Common myeloid progenitor, CD34-positive (primary cell): ENCODE measurements at regions not wholly inside any gene's neighbourhood (a gene's known extent, or its start where the extent isn't known, plus 50 kb on each side); places are given as distances from the start of the nearest gene placed in this dataset.
"Not testable (repeated sequence)": the region's sequence is repeated elsewhere in the genome, so short reads cannot be mapped to it uniquely, and the experiment has no call there.

Source experiments
- CTCF ChIA-PET: fragments of 350-600 bp; sonication (Branson Sonifier 250); formaldehyde crosslinking; loops from one replicate; lab custom pipeline; 2021; ENCODE audit warnings: antibody characterized with exemption; lab: Charles Lee
- POLR2A ChIA-PET: fragments of 350-600 bp; sonication (Branson Sonifier 250); formaldehyde crosslinking; loops from one replicate; lab custom pipeline; 2021; ENCODE audit warnings: antibody characterized with exemption; lab: Charles Lee
- DNase-seq, 3 donors: peaks; one replicate each; pipeline versions ENCODE4 v3.0.0 to v3.0.0-alpha.2; 2013
- H3K27ac ChIP-seq, 2 experiments: 1 replicate in 1 of 2; 2 replicates in 1 of 2; pipeline ENCODE4 v1.7.0; 2013; ENCODE audit warnings: inconsistent platforms in 2 of 2, low read length in 2 of 2, mild to moderate bottlenecking in 2 of 2, low read depth in 1 of 2, moderate library complexity in 1 of 2; ENCODE audit not compliant: severe bottlenecking in 2 of 2, insufficient read depth in 1 of 2, poor library complexity in 1 of 2
- H3K27me3 ChIP-seq, 5 experiments: replicated peaks in 2 of 5; 1 replicate in 3 of 5; 2 replicates in 2 of 5; pipeline versions ENCODE4 v1.6.1 to v1.7.0; 2013; ENCODE audit warnings: low read length in 4 of 5, mild to moderate bottlenecking in 2 of 5, moderate library complexity in 2 of 5, inconsistent platforms in 1 of 5; ENCODE audit not compliant: insufficient read depth in 5 of 5, control insufficient read depth in 4 of 5
- H3K36me3 ChIP-seq, 4 experiments: 1 replicate in 2 of 4; 2 replicates in 2 of 4; pipeline versions ENCODE4 v1.6.1 to v1.7.0; 2013; ENCODE audit warnings: low read length in 3 of 4, control low read depth in 1 of 4, mild to moderate bottlenecking in 1 of 4; ENCODE audit not compliant: control insufficient read depth in 4 of 4, insufficient read depth in 4 of 4
- H3K4me1 ChIP-seq, 4 experiments: 1 replicate in 3 of 4; 2 replicates in 1 of 4; pipeline versions ENCODE4 v1.6.1 to v1.7.1; 2013; ENCODE audit warnings: low read length in 3 of 4, mild to moderate bottlenecking in 3 of 4, control low read depth in 1 of 4, inconsistent platforms in 1 of 4, moderate library complexity in 1 of 4; ENCODE audit not compliant: control insufficient read depth in 4 of 4, insufficient read depth in 4 of 4; ENCODE audit errors: control extremely low read depth in 1 of 4
- H3K4me3 ChIP-seq, 7 experiments: 1 replicate in 4 of 7; 2 replicates in 3 of 7; pipeline versions ENCODE4 v1.5.1 to v1.7.0; 2013; ENCODE audit warnings: mild to moderate bottlenecking in 7 of 7, low read length in 6 of 7, moderate library complexity in 6 of 7, inconsistent platforms in 2 of 7, low read depth in 2 of 7, control low read depth in 1 of 7; ENCODE audit not compliant: insufficient read depth in 4 of 7, control insufficient read depth in 1 of 7; ENCODE audit errors: extremely low read depth in 1 of 7
- H3K9me3 ChIP-seq, 5 experiments: 1 replicate in 4 of 5; 2 replicates in 1 of 5; pipeline versions ENCODE4 v1.6.1 to v1.7.1; 2013; ENCODE audit warnings: low read length in 4 of 5, mild to moderate bottlenecking in 2 of 5, inconsistent platforms in 1 of 5, low read depth in 1 of 5, moderate library complexity in 1 of 5; ENCODE audit not compliant: control insufficient read depth in 4 of 5, insufficient read depth in 2 of 5; ENCODE audit errors: control extremely low read depth in 1 of 5
- WGBS: methylation state at CpG from one replicate; pipeline ENCODE4 v1.1.5; 2013; ENCODE audit not compliant: insufficient coverage; 5-methylcytosine and 5-hydroxymethylcytosine counted together

DNA sequence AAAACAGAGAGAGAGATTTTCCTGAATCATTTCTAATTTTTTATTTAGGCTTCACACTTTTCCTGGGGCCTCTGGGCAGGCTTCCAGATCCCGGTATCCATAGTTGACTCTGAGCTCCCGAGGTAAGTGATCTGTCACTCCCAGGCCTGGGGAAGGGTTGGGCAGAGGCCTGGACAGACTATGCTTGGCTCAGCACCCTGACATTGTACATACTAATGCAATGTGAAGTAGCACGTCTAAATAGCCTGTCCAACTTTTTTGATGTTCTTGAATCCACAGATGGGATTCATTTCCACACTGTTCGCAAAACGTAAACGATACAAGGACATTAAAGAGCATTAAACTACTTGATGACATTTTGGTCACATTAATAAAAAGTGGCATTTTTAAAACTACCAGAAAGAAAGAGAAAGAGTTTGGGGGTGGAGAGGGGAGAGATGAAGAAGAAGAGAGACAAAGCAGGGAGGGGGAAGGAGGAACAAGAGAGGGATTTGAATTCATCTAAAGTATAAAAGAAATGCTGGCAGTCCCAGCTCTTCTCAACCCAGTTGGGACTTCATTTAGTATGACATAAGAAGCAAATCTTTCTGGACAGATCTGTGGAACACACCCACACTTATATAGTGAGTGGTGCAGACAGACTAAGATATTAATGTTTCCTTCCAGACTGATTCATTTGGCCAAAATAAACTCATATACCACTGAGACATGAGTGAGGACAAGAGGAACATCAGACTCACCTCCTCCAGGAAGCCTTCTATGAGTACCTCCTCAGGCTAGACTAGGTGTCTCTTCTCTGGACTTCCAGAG is 514.2 kb downstream of the SOX6 start:
- Histone ChIP-seq H3K4me3 (no peak overlapping the region), H3K27me3 (peaks cover 0 to 6% (median 0%) of the 10 kb centered on the region in 5 experiments), H3K9me3 (no peaks in the 10 kb centered on the region), H3K27ac (no peak overlapping the region), H3K4me1 (peaks cover 0 to 8% (median 0%) of the 10 kb centered on the region in 4 experiments), H3K36me3 (no peaks in the 10 kb centered on the region)
- no peak for DNase-seq
- 100% methylated on average over 3 of the region's 6 CpGs for whole genome bisulfite sequencing
- POLR2A ChIA-PET: no interaction called here
- CTCF ChIA-PET: interaction anchor here (1.5 kb wide), 1 partner anchor 21 kb away, joined by 3 read pairs; no protein-coding TSS in a partner anchor

DNA sequence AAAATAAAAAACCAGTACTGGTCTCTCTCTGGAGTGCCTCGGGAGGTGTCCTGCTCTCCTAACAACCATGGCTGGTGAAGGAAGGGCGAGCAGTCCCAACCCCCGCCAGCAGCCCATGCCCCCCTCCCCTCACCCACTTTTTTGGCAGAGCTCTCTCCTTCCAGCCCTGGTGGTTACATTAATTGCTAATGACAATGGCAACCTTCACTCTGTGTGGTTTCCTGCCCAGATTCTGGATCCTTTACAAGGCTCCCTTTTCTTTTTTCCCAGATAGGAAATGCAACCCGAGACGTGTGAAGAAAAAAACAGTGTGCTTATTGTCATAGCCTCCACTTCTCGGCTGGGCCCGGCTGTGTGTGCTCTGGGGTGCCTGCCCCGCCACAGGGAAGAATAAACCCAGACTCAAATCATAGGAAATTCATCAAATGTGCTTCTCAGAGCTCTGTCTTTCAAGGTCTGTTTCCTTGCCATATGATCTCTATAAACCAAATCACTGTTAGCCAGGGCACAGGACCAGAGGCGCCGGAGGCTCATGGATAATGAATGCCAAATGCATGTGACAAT is 513.0 kb downstream of the SOX6 start:
- POLR2A ChIA-PET: interaction anchor here (0.7 kb wide), 1 partner anchor 243 kb away, joined by 4 read pairs; no protein-coding TSS in a partner anchor
- WGBS: 33% methylated on average over 1 of the region's 10 CpGs
- peaks cover 0 to 6% (median 0%) of the 10 kb centered on the region in 5 experiments for H3K27me3 ChIP-seq
- DNase-seq: peak in 2 of 3 donors; percentile 3
- H3K36me3 ChIP-seq: no peaks in the 10 kb centered on the region
- CTCF ChIA-PET: interaction anchor here (1.5 kb wide), 1 partner anchor 22 kb away, joined by 3 read pairs; no protein-coding TSS in a partner anchor
- no peaks in the 10 kb centered on the region for H3K9me3 ChIP-seq
- peaks cover 0 to 8% (median 0%) of the 10 kb centered on the region in 4 experiments for H3K4me1 ChIP-seq
- H3K27ac ChIP-seq: no peak overlapping the region
- H3K4me3 ChIP-seq: no peak overlapping the region

DNA sequence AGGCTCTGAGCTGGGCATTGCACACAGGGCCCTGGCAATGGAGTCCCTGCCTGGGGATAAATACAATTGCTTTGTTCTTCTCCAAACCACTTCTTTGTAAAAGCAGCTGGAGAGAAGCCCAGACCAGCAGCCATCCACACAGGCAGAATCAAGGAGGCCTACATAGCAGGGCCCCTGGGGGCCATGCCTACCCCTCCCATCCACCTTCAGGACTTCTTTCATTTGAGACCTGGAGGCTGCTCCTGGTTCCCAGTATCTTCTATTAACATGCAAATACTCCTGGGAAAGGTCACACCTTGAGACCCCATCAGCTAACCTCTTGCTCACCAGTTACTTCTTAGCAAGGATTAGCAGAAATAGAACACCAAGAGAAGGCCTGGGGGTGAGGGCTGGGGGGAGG is 511.1 kb downstream of the SOX6 start:
- Histone ChIP-seq H3K27ac (no peak overlapping the region), H3K9me3 (no peaks in the 10 kb centered on the region), H3K36me3 (no peaks in the 10 kb centered on the region), H3K4me3 (no peak overlapping the region), H3K27me3 (peaks cover 0 to 6% (median 0%) of the 10 kb centered on the region in 5 experiments), H3K4me1 (peaks cover 0 to 8% (median 0%) of the 10 kb centered on the region in 4 experiments)
- ChIA-PET POLR2A (no interaction called here), CTCF (no interaction called here)
- no peak for DNase-seq

DNA sequence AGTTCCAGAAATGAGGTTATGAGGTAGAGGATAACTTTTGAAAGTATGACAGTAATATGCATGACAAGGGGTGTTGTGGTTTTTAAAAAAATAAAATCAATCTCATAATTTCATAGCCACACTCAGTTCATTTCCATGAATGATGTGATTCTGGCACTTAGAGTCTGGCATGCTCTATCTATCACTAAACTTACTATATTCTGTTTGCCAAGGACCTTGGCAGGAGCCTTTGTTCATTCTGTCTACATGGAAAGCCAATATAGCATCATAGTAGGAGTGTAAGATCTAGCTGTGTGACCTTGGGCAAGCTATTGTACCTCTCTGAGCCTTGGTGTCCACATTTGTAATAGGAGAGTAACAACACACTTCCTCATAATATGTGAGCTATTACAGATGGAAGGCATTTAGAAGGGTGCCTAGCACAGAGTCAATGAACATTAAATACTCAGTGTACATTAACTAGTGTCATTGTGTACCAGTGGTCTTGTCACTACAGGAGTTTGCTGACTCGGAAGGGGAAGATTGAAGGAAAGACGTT is 507.6 kb downstream of the SOX6 start:
- peaks cover 0 to under 1% (median 0%) of the 10 kb centered on the region in 4 experiments for H3K4me1 ChIP-seq
- H3K27me3 ChIP-seq: peaks cover 0 to 9% (median 0%) of the 10 kb centered on the region in 5 experiments
- DNase-seq: no peak
- no peaks in the 10 kb centered on the region for H3K9me3 ChIP-seq
- H3K36me3 ChIP-seq: no peaks in the 10 kb centered on the region
- 94% methylated on average over 2 of the region's 2 CpGs for WGBS
- H3K4me3 ChIP-seq: no peak overlapping the region
- ChIA-PET CTCF (interaction anchor here (1.3 to 1.4 kb wide), 2 partner anchors 17 to 765 kb away, joined by 3 to 4 read pairs; no protein-coding TSS in a partner anchor), POLR2A (no interaction called here)
- H3K27ac ChIP-seq: no peak overlapping the region

DNA sequence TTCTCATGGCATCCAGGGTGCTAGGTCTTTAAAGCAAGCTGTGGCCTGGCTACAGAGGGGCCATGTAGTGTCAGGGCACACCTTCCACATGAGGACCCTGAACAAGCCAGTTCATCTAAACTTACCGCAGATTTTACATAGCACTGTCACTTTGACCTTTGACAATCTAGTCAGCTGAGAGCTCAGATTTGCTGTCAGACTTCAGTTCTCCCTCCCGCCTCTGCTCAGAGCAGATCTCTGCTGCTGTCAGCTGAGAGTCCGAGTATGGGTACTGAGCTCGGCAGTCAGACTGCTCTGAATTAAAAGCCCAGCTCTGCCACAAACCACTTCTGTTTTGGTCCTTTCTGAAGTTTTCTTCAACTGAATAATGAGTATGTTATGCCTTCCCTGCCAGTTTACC is 507.1 kb downstream of the SOX6 start:
- POLR2A ChIA-PET: no interaction called here
- CTCF ChIA-PET: interaction anchor here (0.9 to 1.4 kb wide), 4 partner anchors 10 to 764 kb away, joined by 3 to 4 read pairs (median 3); no protein-coding TSS in a partner anchor
- no peaks in the 10 kb centered on the region for H3K9me3 ChIP-seq
- H3K27ac ChIP-seq: no peak overlapping the region
- no peak overlapping the region for H3K4me3 ChIP-seq
- no peaks in the 10 kb centered on the region for H3K4me1 ChIP-seq
- no peak for DNase-seq
- peaks cover 0 to 9% (median 0%) of the 10 kb centered on the region in 5 experiments for H3K27me3 ChIP-seq
- WGBS: 100% methylated on average over 2 of the region's 4 CpGs
- no peaks in the 10 kb centered on the region for H3K36me3 ChIP-seq

DNA sequence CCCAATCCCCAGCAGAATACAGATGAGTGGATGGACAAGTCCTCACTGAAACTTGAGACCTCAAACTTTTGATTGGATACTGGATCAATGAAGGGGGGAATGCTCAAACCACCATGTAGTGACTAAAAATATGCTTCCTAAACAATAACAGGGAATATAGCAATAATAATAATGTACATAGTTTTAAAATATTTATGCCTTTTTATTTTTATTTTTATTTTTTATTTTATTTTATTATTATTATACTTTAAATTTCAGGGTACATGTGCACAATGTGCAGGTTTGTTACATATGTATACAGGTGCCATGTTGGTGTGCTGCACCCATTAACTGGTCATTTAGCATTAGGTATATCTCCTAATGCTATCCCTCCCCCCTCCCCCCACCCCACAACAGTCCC is 506.0 kb downstream of the SOX6 start:
- H3K36me3 ChIP-seq, H3K4me3 ChIP-seq, H3K9me3 ChIP-seq, H3K27me3 ChIP-seq, H3K27ac ChIP-seq, POLR2A ChIA-PET, DNase-seq, H3K4me1 ChIP-seq: not testable (repeated sequence)
- CTCF ChIA-PET: interaction anchor here (1.3 kb wide), 1 partner anchor 22 kb away, joined by 3 read pairs; no protein-coding TSS in a partner anchor
